WTC11 (cell line): ENCODE measurements at regions not wholly inside any gene's neighbourhood (a gene's known extent, or its start where the extent isn't known, plus 50 kb on each side); places are given as distances from the start of the nearest gene placed in this dataset.

ENCODE experiments used
- AR ChIP-seq: fragments of 250-450 bp; sonication (Bioruptor Pico); IDR thresholded peaks from 2 replicates; pipeline ENCODE4 v1.9.0; 2021; ENCODE audit warnings: mild to moderate bottlenecking
- ATF3 ChIP-seq: sonication (generic); formaldehyde crosslinking; conservative IDR thresholded peaks from 2 replicates; pipeline ENCODE4 v1.8.1; 2022; ENCODE audit warnings: mild to moderate bottlenecking, missing genetic modification reagents
- CTCF ChIP-seq: fragments of 200-600 bp; IDR thresholded peaks from 2 replicates; pipeline ENCODE4 v1.8.0; 2022; ENCODE audit warnings: antibody characterized with exemption
- ESRRA ChIP-seq: sonication (generic); formaldehyde crosslinking; IDR thresholded peaks from 2 replicates; pipeline ENCODE4 v1.8.1; 2022; ENCODE audit warnings: mild to moderate bottlenecking, missing genetic modification reagents, borderline replicate concordance
- MLX ChIP-seq: sonication (generic); formaldehyde crosslinking; IDR thresholded peaks from 2 replicates; pipeline ENCODE4 v1.8.1; 2023; ENCODE audit warnings: mild to moderate bottlenecking, missing genetic modification reagents, moderate library complexity
- OVOL2 ChIP-seq: fragments of 250-450 bp; sonication (Bioruptor Pico); IDR thresholded peaks from 2 replicates; pipeline ENCODE4 v1.9.0; 2021; ENCODE audit warnings: mild to moderate bottlenecking, borderline replicate concordance
- ZNF138 ChIP-seq: sonication (generic); formaldehyde crosslinking; conservative IDR thresholded peaks from 2 replicates; pipeline ENCODE4 v1.8.1; 2022; ENCODE audit warnings: mild to moderate bottlenecking, moderate library complexity, missing genetic modification reagents

- TF ChIP-seq OVOL2 (CRISPR knock-in tag): no peak
- no peak for TF ChIP-seq CTCF
- TF ChIP-seq ZNF138 (CRISPR knock-in tag): no peak
- TF ChIP-seq MLX: no peak
- TF ChIP-seq ESRRA (CRISPR knock-in tag): no peak
- TF ChIP-seq ATF3 (CRISPR knock-in tag): no peak
- no peak for TF ChIP-seq AR (CRISPR knock-in tag)
Measured at GRCh38 chr3:6723205-6723604, 137.7 kb upstream of the GRM7 start.
